ACHN (cell line): ENCODE measurements at regions not wholly inside any gene's neighbourhood (a gene's known extent, or its start where the extent isn't known, plus 50 kb on each side); places are given as distances from the start of the nearest gene placed in this dataset.
A peak's percentile ranks its signal among the peaks of the same experiment; 100 is the strongest.

Experiments used
- DNase-seq: peaks from one replicate; pipeline ENCODE4 v3.0.0-alpha.2; 2015
- in situ Hi-C: cut with HindIII; loops from 2 replicates; pipeline ENCODE4 v1.10.0; 2017; ENCODE audit warnings: low sequenced_read_pairs, low pct_ligation_motif_present, low pct_unique_long_range_greater_than_20kb

DNA sequence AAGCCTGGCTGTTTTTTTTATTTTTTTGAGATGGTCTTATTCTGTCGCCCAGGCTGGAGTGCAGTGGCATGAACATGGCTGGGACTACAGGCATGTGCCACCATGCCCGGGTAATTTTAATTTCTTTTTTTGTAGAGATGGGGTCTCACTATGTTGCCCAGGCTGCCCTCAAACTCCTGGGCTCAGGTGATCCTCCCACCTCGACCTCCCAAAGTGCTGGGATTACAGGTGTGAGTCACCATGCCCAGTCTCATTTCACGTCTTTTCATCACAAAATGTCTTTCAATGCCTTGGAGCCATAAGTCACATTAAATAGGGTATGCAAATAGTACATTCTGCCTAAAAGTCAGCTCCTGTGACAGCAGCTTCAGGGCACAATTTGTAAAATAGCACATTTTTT, 52.8 kb downstream of the SOX2 start:
- no peak for DNase-seq
- in situ Hi-C loops = no loop called here

DNA sequence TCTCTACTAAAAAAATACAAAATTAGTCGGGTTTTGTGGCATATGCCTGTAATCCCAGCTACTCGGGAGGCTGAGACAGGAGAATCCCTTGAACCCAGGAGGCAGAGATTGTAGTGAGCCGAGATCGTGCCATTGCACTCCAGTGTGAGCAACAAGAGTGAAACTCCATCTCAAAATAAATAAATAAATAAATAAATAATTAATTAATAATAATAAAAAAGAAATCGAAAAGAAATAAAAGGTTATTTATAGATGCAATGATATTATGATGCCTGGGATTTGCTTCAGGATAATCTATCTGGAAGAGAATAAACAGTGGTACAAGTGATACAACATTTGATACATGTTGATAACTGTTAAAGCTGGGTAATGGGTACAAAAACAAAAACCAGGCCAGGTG, 58.6 kb downstream of the SOX2 start:
- no peak for DNase-seq
- in situ Hi-C loops = no loop called here

DNA sequence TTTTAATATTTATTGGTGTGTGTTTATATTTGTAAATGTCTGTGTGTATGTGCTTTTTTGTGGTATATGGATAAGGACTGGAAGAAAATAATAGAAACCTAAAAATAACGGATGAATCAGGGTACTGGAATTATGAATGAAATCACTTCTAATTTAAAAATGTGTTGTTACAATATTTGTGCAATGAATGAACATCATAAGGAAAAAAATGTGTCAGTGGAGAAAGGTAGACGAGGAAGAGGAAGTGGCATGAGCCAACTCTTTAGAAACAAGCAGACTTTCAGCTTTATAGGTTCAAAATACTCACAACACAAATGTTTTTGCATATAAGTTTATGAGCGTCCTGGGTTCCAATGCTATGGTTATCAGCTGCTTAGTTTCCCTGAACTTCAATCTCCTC, 59.4 kb downstream of the SOX2 start:
- DNase-seq = no peak
- in situ Hi-C loops = no loop called here

DNA sequence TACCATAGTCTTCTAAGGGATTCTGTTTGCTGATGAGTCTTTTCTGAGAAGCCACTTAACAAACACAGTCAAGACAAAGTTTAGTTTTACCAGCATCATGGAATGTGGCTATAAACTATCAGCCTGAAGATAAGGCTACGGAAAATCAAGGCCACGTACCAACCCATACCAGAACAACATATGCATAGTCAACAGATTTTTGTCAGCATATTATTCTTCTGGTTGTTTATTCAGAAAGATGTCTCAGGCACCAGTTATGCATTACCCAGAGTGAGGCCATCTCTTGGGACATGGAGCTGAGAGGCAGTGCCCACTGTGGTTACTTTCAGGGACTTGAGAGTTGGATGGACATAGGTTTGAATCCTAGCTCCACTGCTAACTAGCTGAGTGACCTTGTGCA, 60.4 kb downstream of the SOX2 start:
- in situ Hi-C loops = no loop called here
- no peak for DNase-seq

DNA sequence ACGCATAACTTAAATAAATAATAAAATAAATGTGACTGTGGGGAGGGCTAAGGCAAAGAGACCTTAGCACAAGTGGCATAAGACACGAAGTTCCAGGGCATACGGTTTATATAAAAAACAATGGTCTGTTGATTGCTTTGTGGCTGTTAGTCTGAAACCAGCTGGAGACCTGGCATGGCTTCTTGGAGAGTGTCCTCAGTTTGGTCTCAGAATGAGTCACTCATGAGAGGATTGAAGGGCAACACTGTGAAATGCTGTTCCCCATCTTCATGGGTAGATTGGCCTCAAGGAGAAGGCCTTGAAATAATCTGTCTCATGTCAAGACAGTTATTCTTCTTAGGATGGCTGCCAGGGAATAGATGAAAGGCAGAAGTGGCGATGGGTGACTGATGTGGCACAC, 62.2 kb downstream of the SOX2 start:
- in situ Hi-C loops = no loop called here
- DNase-seq = no peak

DNA sequence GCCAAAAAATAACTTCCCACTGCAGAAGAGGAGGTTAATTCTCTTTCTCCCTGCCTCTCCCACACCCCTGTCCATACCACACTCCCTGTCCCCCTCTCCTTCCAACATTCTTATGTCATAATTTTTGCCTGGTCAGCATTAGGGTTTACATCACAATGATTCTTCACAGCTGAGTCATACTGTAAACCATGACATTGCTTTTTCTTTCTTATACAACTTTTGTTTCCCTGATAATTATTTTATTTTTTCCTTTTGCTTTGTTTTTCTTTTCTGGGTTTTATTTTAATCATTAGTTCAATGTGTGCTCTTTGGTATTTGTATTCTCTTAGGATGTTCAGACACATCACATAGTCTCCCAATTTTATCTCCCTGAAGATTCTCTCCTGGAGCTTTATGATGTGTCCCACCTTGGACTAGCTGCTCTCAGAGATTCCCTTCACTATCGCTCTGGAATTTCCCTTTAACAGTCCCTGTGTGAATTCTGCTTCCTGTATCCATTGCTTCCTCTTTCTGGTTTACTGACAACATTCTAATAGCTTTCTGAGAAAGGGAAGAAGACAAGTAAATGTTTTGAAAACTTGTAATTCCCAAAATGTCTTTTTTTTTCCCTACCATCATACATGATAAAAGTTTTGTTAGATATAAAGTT, 70.7 kb downstream of the SOX2 start:
- in situ Hi-C loops = no loop called here
- peak; percentile 39 for DNase-seq

DNA sequence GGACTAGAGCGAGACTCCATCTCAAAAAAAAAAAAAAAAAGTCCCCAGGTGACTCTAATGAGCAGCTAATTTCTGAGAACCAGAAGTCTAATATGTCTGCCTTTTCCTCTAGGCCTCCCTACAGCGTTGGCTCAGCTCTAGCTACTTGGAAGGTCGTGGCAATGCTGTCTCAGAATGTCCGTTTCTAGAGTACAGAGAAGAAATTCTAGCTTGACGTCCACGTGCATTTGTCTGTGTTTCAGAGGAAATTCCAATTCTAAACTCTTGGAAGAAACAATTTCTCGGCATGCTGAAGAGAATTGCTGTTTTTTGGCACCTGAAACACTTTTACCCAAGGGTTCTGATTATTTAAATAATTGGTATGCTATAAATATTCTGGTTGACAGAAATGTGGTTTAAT, 78.8 kb downstream of the SOX2 start:
- DNase-seq = no peak
- in situ Hi-C loops = no loop called here

DNA sequence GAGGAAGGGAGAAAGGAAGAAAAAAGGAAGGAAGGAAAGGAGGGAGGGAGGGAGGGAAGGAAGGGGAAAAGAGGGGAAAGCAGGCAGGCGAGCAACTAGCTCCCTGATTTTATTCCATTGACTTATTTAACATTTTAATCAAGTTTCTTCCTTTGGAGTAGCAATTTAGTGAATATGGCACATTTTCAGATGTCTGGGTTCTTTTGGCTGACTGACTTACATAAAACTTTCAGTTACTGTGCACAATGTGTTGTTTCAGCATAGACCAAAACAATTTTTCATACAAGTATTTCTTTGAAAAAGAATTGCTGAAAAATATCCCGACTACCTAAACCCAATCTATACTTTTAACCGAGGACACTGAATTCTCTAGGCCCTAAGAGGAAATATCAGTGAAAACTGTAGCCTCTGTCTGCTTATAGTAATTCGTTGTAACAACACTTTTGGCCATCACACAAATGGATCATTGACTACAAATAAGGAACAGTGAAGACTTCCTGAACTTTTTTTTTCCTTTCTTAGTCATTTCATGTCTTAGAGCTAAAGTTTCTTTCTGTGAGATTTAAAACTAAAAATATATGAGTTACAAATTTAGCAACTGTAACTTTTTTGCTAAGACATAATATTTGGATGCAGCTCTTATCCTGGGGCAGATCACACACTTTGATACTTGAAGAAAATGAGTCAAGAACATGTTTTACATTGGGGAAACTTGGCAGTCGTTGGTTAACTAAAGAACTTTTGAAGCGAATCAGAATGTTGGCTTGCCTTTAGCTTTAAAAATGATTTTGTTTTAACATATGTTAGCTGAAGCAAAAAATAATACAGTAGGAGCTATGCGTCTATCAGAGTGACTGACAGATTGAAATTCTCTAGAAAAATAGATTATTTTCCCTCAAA, 79.6 kb downstream of the SOX2 start:
- no peak for DNase-seq
- in situ Hi-C loops = no loop called here

DNA sequence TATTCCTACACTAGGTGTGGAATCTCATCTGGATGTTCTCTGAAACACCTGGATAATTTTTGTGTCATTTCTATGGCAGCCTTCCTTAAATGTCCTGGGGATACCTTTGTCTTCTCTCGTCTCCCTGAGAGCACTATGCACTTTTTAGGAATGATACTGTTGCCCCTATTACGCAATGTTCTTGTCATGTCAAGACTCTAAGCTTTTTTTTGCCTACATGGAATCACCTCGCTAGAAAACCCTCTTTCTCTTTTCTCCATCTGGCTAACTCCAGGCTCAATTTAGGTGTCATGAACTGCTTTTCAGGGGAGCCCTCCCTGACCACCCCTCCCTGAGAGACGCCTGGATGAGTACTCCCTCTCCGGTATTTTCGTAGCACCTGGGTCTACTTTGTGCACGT, 81.3 kb downstream of the SOX2 start:
- in situ Hi-C loops = no loop called here
- DNase-seq = no peak

DNA sequence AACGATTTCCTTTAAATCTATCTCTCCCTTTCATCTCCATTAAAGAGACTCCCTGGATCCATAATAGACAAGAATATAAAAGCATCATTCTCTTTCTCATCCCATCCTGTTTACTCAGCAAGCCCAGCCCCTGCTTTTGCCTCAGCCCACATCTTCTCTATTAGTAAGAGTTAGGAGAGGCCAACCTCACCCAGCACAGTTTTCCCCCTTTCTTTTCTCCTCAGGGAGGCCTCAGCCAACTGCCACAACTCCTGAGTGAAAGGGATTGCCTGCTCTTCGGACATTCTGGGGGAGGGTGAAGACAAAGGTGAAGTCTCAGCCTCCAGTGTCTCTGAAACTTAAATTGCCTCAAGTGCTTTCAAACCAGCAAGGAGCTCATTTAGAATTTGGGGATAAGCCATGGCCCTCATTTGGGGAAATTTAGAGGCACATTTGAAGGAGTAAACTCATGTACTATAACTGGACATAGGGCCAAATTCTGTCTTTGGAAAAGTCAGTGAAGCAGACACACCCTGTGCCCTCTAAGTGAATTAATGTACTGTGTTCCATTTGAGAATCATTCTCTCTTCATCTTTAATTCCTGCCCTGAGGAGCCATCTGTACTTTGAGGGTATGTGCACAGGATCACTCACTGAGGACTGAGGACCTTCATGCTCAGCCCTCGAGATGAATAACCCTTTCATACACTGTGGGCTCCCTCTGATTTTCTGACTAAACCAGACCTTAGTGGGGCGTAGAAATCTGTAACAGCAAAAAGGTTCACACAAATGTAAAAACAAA, 82.5 kb downstream of the SOX2 start:
- no peak for DNase-seq
- in situ Hi-C loops = no loop called here

DNA sequence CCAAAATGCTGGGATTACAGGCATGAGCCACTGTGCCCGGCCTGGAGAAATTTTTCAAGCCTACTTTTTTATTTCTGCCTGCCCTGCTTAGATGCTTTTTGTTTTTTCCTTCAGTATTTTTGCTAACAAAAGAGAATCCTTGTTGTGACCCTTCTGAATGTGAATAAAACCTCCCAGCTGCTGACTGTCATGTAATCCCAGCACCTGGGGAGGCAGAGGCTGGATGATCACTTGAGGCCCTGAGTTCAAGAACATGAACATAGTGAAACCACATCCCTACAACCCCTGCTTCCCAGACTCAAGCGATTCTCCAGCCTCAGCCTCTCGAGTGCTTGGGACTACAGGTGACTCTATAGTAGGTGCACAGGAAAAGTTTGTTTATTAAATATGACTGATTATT, 84.9 kb downstream of the SOX2 start:
- in situ Hi-C loops = no loop called here
- no peak for DNase-seq

DNA sequence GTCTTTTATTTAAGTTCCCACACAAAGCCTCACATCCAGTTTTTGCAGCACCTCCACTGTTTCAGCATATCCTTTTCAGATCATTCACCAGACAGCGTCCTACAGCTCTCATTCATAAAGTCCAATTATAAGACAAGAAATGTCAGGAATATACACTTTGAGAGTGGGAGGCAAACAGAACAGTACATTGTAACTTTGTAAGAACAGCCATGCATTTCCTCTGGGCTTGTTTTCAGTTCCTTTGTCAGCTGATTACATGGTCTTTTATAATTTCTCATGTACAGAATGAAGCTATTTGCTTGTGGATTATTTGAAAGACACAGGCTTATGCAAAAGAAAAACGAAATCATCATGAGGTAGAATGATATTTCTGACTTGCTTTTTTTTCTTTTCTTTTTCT, 85.7 kb downstream of the SOX2 start:
- no peak for DNase-seq
- in situ Hi-C loops = no loop called here

DNA sequence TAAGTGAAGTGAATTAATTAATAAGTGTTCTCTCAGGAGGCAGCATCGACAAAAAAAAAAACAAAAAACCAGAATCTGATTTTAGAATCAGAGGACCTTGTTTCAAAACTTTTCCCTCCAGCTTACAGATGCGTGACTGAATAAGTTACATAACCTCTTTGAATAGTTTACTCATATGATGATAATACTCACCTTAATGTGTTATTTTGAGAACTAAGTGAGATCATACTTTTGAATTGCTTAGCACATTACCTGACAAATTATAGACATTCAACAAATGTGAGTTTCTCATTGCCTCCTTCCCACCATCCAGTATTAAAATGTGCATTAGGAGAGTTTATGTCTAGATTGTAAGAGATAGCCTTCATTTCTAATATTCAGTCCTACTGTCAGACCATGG, 94.0 kb downstream of the SOX2 start:
- in situ Hi-C loops = no loop called here
- DNase-seq = no peak

DNA sequence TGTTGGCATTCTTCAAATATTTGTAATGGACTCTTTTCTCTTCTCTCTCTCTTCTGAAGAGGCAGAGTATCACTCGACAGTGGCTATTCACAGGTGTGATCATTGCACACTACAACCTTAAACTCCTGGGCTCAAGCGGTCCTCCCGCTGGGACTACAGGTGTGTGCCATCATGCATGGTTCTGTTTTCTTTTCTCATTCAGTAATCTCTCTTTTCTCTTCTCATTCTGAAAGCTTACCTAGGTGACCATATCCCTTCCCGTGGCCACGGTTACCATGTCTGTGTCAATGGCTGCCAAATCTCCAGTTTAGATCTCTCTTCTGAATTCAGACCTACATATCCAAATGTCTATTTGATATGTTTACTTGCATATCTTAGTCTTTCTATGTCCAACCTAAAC, 96.3 kb downstream of the SOX2 start:
- no peak for DNase-seq
- in situ Hi-C loops = no loop called here

DNA sequence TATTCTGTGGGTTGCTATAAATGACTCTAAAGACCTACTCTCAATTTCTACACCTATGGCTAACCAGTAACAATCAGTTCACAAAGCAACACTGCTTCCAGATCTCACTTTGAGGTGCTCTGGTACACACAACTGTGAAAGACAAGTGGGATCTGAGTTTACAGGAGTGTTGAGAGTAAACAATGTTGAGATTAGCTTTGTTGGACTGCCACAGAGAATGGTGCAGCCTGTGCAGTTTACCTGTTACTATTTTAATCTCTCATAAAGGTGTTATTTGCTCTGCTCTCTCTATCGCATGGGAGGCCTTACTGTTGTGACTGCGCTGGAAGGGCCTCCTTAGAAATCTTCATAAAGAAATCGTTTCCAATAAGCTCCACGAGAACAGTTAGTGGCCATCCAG, 112.0 kb downstream of the SOX2 start:
- no peak for DNase-seq
- in situ Hi-C loops = no loop called here

DNA sequence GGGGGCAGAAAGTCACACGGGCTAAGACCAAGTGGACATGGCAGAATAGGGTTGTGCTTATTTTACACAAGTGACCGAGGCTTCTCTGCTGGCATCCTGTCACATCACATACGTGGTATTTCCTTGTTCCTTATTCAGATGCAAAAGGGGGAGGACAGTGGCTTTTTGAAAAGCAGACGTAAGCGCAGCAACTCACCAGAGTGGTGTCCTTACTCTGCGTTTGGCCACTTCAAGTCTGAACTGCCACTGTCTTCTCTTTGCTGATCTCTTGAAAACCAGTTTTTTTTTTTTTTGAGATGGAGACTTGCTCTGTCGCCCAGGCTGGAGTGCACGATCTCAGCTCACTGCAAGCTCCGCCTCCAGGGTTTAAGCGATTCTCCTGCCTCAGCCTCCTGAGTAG, 113.2 kb downstream of the SOX2 start:
- DNase-seq = no peak
- in situ Hi-C loops = no loop called here

DNA sequence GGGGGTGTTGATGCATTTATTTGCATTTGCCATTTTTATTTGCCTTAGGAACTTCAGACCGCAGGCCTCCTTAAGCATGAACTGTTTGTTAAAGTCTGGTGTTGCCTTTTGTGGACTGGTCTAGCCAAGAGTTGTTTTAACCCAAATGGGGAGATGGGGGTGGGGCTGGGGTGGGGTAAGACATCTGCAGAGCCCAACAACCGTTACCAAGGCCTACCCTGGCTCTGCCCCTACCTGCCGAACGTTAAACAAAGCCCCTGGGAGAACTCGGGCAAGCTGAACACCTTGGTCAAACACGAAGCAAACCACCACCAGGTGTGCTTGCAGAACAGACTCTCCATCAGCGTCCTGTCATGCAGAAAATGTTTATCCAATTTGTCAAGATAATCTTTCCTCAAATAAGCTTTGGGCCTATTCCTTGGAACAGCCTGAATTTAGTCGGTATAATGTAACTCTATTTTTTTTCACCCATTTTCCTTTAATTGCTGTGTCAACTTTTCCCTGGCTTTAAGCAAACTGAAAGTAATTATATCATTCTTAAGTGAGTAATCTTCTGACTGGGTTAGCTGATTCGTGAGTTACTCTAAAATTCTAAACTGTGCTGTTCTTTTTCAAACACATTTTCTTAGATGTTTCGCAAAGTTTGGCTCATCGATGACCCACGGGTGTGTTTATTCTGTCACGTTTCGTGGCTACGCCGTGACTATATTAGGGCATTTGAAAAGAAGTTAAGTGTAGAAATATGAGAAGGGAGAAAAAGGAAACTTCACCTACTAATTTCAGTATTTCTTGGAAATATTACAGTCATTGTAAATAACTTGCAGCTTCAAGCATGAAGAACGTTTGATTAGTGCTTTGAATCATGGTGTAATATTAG, 127.6 kb downstream of the SOX2 start:
- in situ Hi-C loops = no loop called here
- DNase-seq = no peak

DNA sequence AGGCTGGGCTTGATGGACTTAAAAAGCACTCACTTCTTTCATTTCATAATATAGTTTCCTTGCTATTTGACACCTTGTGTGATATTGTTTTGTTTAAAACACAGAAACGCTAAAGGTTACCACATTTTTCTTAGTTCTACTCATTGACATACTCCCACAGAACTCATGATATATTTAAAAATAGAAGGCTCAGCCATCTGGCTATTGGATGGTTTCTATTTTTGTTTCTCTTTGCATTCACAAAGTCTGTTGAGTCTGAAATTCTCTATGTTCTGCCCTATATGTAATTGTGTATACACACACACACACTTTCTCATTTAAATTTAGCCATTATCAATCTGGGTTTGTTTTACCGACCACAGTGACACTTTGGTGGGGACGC, 128.2 kb downstream of the SOX2 start:
- no peak for DNase-seq
- in situ Hi-C loops = no loop called here

DNA sequence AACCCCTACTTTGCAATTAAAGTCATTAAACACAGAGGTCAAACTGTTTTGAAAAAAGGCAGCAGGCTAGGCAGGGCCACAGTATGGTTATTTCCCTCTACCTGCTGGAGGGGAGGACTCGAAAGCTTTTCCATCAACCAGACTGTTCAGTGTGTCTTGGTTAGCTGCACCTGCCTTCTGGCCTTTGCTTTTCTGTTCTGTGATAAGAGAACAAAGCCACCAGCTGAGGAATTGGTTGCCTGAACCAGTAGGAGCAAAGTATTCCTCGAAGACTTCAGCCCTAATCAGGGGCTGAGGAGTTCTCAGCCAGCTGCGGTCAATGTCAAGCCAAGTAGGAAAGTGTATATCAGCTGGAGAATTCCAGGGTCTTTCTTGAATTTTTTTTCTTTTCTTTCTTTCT, 132.5 kb downstream of the SOX2 start:
- in situ Hi-C loops = no loop called here

More for the DNA sequence above, 132.5 kb downstream of the SOX2 start:
- DNase-seq = no peak
